Liver (tissue), 3 donors: ENCODE measurements at regions not wholly inside any gene's neighbourhood (a gene's known extent, or its start where the extent isn't known, plus 50 kb on each side); places are given as distances from the start of the nearest gene placed in this dataset.

Source experiments
- EGR1 ChIP-seq, 2 donors: IDR thresholded peaks; 2 replicates each; pipeline ENCODE4 v1.6.1; 2016 to 2018; ENCODE audit warnings: antibody characterized with exemption in 2 of 2, low read depth in 2 of 2
- GABPA ChIP-seq, 2 donors: IDR thresholded peaks in 1 of 2; conservative IDR thresholded peaks in 1 of 2; 2 replicates each; pipeline ENCODE4 v1.6.1; 2016; ENCODE audit warnings: antibody characterized with exemption in 2 of 2, mild to moderate bottlenecking in 1 of 2, moderate library complexity in 1 of 2
- HNF4A ChIP-seq, 2 donors: conservative IDR thresholded peaks; 2 replicates each; pipeline ENCODE4 v1.6.1; 2016; ENCODE audit warnings: antibody characterized with exemption in 2 of 2, mild to moderate bottlenecking in 2 of 2
- RAD21 ChIP-seq, 2 donors: IDR thresholded peaks; 2 replicates each; pipeline ENCODE4 v1.6.1; 2016; ENCODE audit warnings: antibody characterized with exemption in 2 of 2, mild to moderate bottlenecking in 2 of 2
- TF ChIP-seq, protein P1 (sequence below): fragments of 150-350 bp; IDR thresholded peaks from 2 replicates; pipeline ENCODE4 v1.5.1; 2017; ENCODE audit warnings: improper control_type of control experiment, low read depth, low read length; ENCODE audit not compliant: missing input control
- TF ChIP-seq, protein P2 (sequence below): IDR thresholded peaks from 2 replicates; pipeline ENCODE4 v1.6.1; 2016; ENCODE audit warnings: antibody characterized with exemption
- TF ChIP-seq, protein P3 (sequence below): IDR thresholded peaks from 2 replicates; pipeline ENCODE4 v1.6.1; 2016; ENCODE audit warnings: antibody characterized with exemption, mild to moderate bottlenecking
- TF ChIP-seq, protein P4 (sequence below): IDR thresholded peaks from 2 replicates; pipeline ENCODE4 v1.6.1; 2016; ENCODE audit warnings: antibody characterized with exemption
- donor health status: healthy.
- donor health status: healthy.

DNA sequence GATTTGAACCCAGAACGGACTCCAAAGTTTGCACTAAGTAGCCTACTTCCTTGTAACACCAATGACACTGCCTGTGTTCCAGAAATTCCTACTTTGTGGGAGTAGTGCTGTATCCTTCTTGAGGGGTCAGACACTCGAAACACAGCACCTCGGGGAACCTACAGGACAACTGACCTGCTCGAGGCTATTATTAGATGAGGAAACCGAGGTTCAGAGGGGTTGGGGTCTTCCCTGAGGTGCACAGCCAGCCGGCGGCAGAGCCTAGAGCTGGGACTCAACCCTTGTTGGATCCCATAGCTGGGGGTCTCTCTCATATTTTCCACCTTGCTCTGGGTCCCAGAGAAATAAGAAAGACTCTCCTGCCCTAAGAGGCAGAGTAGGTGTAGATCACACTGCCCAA is 89.8 kb upstream of the PTPN1 start:
- TF ChIP-seq, protein P1, sequence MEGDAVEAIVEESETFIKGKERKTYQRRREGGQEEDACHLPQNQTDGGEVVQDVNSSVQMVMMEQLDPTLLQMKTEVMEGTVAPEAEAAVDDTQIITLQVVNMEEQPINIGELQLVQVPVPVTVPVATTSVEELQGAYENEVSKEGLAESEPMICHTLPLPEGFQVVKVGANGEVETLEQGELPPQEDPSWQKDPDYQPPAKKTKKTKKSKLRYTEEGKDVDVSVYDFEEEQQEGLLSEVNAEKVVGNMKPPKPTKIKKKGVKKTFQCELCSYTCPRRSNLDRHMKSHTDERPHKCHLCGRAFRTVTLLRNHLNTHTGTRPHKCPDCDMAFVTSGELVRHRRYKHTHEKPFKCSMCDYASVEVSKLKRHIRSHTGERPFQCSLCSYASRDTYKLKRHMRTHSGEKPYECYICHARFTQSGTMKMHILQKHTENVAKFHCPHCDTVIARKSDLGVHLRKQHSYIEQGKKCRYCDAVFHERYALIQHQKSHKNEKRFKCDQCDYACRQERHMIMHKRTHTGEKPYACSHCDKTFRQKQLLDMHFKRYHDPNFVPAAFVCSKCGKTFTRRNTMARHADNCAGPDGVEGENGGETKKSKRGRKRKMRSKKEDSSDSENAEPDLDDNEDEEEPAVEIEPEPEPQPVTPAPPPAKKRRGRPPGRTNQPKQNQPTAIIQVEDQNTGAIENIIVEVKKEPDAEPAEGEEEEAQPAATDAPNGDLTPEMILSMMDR: no peak
- TF ChIP-seq RAD21 (IDR thresholded peaks at IDR 0.05) (no peak), EGR1 (IDR thresholded peaks at IDR 0.05; ENCODE audit: low read depth in 2 of 2) (no peak), HNF4A (conservative IDR thresholded peaks at IDR 0.05) (no peak), GABPA (IDR thresholded peaks at IDR 0.05 in 1 of 2, conservative IDR thresholded peaks at IDR 0.05 in 1 of 2) (no peak)
- TF ChIP-seq, protein P2, sequence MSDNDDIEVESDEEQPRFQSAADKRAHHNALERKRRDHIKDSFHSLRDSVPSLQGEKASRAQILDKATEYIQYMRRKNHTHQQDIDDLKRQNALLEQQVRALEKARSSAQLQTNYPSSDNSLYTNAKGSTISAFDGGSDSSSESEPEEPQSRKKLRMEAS: no peak
- TF ChIP-seq, protein P3, sequence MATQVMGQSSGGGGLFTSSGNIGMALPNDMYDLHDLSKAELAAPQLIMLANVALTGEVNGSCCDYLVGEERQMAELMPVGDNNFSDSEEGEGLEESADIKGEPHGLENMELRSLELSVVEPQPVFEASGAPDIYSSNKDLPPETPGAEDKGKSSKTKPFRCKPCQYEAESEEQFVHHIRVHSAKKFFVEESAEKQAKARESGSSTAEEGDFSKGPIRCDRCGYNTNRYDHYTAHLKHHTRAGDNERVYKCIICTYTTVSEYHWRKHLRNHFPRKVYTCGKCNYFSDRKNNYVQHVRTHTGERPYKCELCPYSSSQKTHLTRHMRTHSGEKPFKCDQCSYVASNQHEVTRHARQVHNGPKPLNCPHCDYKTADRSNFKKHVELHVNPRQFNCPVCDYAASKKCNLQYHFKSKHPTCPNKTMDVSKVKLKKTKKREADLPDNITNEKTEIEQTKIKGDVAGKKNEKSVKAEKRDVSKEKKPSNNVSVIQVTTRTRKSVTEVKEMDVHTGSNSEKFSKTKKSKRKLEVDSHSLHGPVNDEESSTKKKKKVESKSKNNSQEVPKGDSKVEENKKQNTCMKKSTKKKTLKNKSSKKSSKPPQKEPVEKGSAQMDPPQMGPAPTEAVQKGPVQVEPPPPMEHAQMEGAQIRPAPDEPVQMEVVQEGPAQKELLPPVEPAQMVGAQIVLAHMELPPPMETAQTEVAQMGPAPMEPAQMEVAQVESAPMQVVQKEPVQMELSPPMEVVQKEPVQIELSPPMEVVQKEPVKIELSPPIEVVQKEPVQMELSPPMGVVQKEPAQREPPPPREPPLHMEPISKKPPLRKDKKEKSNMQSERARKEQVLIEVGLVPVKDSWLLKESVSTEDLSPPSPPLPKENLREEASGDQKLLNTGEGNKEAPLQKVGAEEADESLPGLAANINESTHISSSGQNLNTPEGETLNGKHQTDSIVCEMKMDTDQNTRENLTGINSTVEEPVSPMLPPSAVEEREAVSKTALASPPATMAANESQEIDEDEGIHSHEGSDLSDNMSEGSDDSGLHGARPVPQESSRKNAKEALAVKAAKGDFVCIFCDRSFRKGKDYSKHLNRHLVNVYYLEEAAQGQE: no peak
- TF ChIP-seq, protein P4, sequence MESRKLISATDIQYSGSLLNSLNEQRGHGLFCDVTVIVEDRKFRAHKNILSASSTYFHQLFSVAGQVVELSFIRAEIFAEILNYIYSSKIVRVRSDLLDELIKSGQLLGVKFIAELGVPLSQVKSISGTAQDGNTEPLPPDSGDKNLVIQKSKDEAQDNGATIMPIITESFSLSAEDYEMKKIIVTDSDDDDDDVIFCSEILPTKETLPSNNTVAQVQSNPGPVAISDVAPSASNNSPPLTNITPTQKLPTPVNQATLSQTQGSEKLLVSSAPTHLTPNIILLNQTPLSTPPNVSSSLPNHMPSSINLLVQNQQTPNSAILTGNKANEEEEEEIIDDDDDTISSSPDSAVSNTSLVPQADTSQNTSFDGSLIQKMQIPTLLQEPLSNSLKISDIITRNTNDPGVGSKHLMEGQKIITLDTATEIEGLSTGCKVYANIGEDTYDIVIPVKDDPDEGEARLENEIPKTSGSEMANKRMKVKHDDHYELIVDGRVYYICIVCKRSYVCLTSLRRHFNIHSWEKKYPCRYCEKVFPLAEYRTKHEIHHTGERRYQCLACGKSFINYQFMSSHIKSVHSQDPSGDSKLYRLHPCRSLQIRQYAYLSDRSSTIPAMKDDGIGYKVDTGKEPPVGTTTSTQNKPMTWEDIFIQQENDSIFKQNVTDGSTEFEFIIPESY: no peak
